MCF 10A (cell line): ENCODE measurements at regions not wholly inside any gene's neighbourhood (a gene's known extent, or its start where the extent isn't known, plus 50 kb on each side); places are given as distances from the start of the nearest gene placed in this dataset.

Source experiments
- BruUV-seq: library from RNA; stranded (reverse); fragments of 400-500 nt; replicated peaks from 2 replicates; lab custom pipeline; 2021; lab: Mats Ljungman, UMichigan
- CTCF ChIA-PET: fragments of 300-600 bp; sonication (Branson Sonifier 250); formaldehyde crosslinking; extraction: SDS; loops from one replicate; lab custom pipeline; 2021; ENCODE audit warnings: antibody characterized with exemption, inconsistent platforms; lab: Yijun Ruan, JAX
- POLR2A ChIA-PET: fragments of 300-600, 350-650 bp; sonication (Branson Sonifier 250); formaldehyde crosslinking; extraction: SDS; loops from one replicate; lab custom pipeline; 2020; ENCODE audit warnings: antibody characterized with exemption, inconsistent platforms; lab: Yijun Ruan, JAX
- DNase-seq: peaks from one replicate; pipeline ENCODE4 v3.0.0-alpha.2; 2018; ENCODE audit not compliant: unreplicated experiment
- H3K27ac Mint-ChIP-seq: one replicate; pipeline ENCODE4 v1.8.0; 2022; ENCODE audit warnings: mild to moderate bottlenecking, low read depth, mixed read lengths; ENCODE audit not compliant: unreplicated experiment
- H3K27me3 Mint-ChIP-seq: one replicate; pipeline ENCODE4 v1.8.0; 2022; ENCODE audit warnings: mixed read lengths; ENCODE audit not compliant: insufficient read depth, unreplicated experiment
- H3K36me3 Mint-ChIP-seq: one replicate; pipeline ENCODE4 v1.8.0; 2022; ENCODE audit warnings: mild to moderate bottlenecking, moderate library complexity, mixed read lengths; ENCODE audit not compliant: insufficient read depth, unreplicated experiment
- H3K4me1 Mint-ChIP-seq: one replicate; pipeline ENCODE4 v1.8.0; 2022; ENCODE audit warnings: mixed read lengths; ENCODE audit not compliant: insufficient read depth, unreplicated experiment
- H3K4me3 Mint-ChIP-seq: one replicate; pipeline ENCODE4 v1.8.0; 2022; ENCODE audit warnings: mild to moderate bottlenecking, moderate library complexity, mixed read lengths; ENCODE audit not compliant: unreplicated experiment
- H3K9me3 Mint-ChIP-seq: one replicate; pipeline ENCODE4 v1.8.0; 2022; ENCODE audit warnings: mixed read lengths; ENCODE audit not compliant: unreplicated experiment
- intact Hi-C: fragments of 100-400 bp; cut with micrococcal nuclease; formaldehyde crosslinking; loops from 2 replicates; pipeline ENCODE4 v1.14.1; 2022
- TF ChIP-seq, protein P1 (sequence below): fragments of 200-600 bp; IDR thresholded peaks from one replicate; pipeline ENCODE4 v1.8.0; 2022; ENCODE audit warnings: antibody characterized with exemption, mild to moderate bottlenecking; ENCODE audit not compliant: unreplicated experiment

DNA sequence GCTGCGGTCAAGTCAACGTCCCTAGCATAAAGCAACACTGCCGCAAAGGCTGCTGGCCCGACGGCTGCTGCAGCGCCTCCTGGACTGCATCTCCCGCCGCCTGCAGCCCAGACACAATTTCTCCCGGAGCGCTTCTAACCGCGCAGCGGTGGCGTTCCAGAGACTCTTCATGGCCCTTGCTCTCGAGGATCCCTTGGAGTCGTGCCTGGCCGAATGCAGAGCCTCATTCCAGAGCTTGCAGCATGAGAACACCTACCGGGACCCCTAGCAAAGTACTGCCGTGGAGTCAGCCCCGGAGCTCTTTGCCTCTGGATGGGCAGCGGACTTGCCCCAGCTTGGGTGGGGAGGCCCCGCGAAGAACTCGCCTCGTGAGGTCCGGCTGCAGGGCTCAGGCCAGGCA lies 79.7 kb upstream of the ZNF32 start:
- Mint-ChIP-seq H3K4me3 (no peak overlapping the region), H3K4me1 (no peaks in the 10 kb centered on the region), H3K36me3 (no peaks in the 10 kb centered on the region), H3K9me3 (peaks cover 34% of the 10 kb centered on the region), H3K27me3 (peaks cover 27% of the 10 kb centered on the region), H3K27ac (no peak overlapping the region)
- ChIA-PET CTCF (no interaction called here), POLR2A (no interaction called here)
- BruUV-seq: no TSS peak
- DNase-seq: no peak
- intact Hi-C loops: no loop called here
- TF ChIP-seq, protein P1, sequence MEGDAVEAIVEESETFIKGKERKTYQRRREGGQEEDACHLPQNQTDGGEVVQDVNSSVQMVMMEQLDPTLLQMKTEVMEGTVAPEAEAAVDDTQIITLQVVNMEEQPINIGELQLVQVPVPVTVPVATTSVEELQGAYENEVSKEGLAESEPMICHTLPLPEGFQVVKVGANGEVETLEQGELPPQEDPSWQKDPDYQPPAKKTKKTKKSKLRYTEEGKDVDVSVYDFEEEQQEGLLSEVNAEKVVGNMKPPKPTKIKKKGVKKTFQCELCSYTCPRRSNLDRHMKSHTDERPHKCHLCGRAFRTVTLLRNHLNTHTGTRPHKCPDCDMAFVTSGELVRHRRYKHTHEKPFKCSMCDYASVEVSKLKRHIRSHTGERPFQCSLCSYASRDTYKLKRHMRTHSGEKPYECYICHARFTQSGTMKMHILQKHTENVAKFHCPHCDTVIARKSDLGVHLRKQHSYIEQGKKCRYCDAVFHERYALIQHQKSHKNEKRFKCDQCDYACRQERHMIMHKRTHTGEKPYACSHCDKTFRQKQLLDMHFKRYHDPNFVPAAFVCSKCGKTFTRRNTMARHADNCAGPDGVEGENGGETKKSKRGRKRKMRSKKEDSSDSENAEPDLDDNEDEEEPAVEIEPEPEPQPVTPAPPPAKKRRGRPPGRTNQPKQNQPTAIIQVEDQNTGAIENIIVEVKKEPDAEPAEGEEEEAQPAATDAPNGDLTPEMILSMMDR: no peak

DNA sequence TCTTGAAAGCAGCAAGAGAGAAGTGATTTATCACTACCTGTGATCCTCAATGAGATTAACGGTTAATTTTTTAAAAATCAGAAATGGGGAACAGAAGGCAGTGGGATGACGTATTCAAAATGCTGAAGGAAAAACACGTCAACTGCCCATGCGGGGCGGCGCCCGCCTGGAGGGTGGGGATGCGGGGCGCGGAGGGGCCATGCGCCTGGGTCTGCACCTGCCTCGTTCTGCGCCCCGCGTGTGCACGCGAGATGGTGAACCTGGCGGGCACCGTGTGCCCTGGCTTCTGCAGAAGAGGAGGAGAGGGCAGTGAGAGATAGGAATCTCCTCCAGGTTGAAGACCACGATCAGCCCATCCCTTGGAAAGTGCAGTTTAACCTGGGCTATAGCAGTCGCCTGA lies 79.3 kb upstream of the ZNF32 start:
- no peaks in the 10 kb centered on the region for H3K36me3 Mint-ChIP-seq
- CTCF ChIA-PET: no interaction called here
- H3K4me3 Mint-ChIP-seq: no peak overlapping the region
- no peaks in the 10 kb centered on the region for H3K4me1 Mint-ChIP-seq
- TF ChIP-seq, protein P1: no peak
- no peak for DNase-seq
- no peak overlapping the region for H3K27ac Mint-ChIP-seq
- intact Hi-C loops: no loop called here
- POLR2A ChIA-PET: no interaction called here
- peaks cover 34% of the 10 kb centered on the region for H3K9me3 Mint-ChIP-seq
- peaks cover 27% of the 10 kb centered on the region for H3K27me3 Mint-ChIP-seq
- no TSS peak for BruUV-seq

DNA sequence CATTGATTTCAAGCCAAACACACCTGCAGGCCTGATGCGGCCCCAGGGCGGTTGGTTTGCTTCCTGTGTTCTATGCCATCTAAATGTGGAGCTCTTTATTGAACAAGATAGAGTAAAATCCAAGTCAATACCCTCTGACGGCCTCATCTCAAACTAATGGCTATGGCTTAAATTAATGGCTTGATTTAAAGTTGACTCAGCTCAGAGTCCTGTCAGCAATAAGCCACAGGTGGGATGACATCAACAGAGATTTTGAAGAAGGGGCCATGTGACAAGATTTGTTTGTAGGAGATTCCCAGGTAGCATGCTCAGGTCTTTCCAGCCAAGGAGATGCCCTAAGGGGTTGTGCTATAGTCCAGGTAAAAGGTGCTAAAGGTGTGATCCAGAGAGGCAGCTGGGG lies 66.7 kb upstream of the ZNF32 start:
- no peak overlapping the region for H3K27ac Mint-ChIP-seq
- no peaks in the 10 kb centered on the region for H3K4me1 Mint-ChIP-seq
- CTCF ChIA-PET: no interaction called here
- H3K9me3 Mint-ChIP-seq: peaks cover 8% of the 10 kb centered on the region
- H3K4me3 Mint-ChIP-seq: no peak overlapping the region
- intact Hi-C loops: no loop called here
- TF ChIP-seq, protein P1: no peak
- peaks cover 22% of the 10 kb centered on the region for H3K27me3 Mint-ChIP-seq
- BruUV-seq: no TSS peak
- DNase-seq: no peak
- no peaks in the 10 kb centered on the region for H3K36me3 Mint-ChIP-seq
- POLR2A ChIA-PET: interaction anchor here (0.8 kb wide), 1 partner anchor 198 kb away, joined by 3 read pairs; no protein-coding TSS in a partner anchor

DNA sequence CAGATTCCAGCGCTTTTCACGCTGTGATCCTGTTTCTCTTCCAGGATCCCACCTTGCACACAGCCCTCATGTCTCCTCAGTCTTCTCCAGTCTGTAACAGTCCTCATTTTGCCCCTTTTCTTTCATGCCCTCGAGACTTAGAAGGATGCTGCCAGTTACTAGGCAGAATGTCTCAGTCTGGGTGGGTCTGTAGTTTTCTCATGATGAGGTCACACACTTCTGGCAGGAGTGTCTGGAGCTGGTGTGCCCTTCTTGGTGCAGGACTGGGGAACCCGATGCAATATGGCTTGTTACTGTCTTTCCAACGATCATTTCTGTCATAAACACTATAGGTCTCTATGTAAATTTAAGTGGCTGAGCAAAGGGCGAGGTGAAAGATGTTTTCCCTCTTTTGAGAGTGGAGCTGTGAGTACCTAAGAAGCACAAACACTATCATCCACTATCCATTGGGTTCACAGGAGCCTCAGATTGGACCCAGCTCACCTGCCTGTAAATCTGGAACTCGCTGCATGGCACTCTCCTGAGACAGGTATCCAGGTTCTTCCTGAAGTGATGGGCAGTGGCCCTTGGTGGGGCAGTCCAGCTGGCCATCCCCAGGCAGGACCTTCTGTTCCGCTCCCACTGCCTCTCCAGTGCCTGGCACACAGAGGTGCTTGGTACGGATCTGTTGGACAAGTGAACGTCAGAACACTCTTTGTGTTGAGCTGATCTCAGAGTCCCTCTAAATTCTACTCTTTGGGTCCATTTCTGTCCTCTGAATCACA lies 64.3 kb upstream of the ZNF32 start:
- DNase-seq: no peak
- H3K4me1 Mint-ChIP-seq: no peaks in the 10 kb centered on the region
- ChIA-PET CTCF (no interaction called here), POLR2A (no interaction called here)
- TF ChIP-seq, protein P1: no peak
- peaks cover 7% of the 10 kb centered on the region for H3K27me3 Mint-ChIP-seq
- no peaks in the 10 kb centered on the region for H3K9me3 Mint-ChIP-seq
- no peaks in the 10 kb centered on the region for H3K36me3 Mint-ChIP-seq
- H3K4me3 Mint-ChIP-seq: no peak overlapping the region
- intact Hi-C loops: no loop called here
- no TSS peak for BruUV-seq
- H3K27ac Mint-ChIP-seq: no peak overlapping the region
